Hepatocyte (in vitro differentiated cells): ENCODE measurements at regions not wholly inside any gene's neighbourhood (a gene's known extent, or its start where the extent isn't known, plus 50 kb on each side); places are given as distances from the start of the nearest gene placed in this dataset.
A peak's percentile ranks its signal among the peaks of the same experiment; 100 is the strongest.

ENCODE experiments used
- DNase-seq: peaks from one replicate; pipeline ENCODE4 v3.0.0-alpha.2; 2016; ENCODE audit warnings: low spot score
- H2AFZ ChIP-seq: fragments of 200-600 bp; sonication (generic); 2 replicates; pipeline ENCODE4 v1.6.0; 2016; ENCODE audit warnings: antibody characterized with exemption, mild to moderate bottlenecking
- H3K27ac ChIP-seq: fragments of 200-600 bp; sonication (generic); 2 replicates; pipeline ENCODE4 v1.5.1; 2016; ENCODE audit warnings: mild to moderate bottlenecking
- H3K27me3 ChIP-seq: fragments of 200-600 bp; sonication (generic); 2 replicates; pipeline ENCODE4 v1.6.1; 2016
- H3K36me3 ChIP-seq: fragments of 200-600 bp; sonication (generic); replicated peaks from 2 replicates; pipeline ENCODE4 v1.5.1; 2016; ENCODE audit warnings: low read depth; ENCODE audit not compliant: insufficient read depth
- H3K4me1 ChIP-seq: fragments of 200-600 bp; sonication (generic); 2 replicates; pipeline ENCODE4 v1.5.1; 2016; ENCODE audit warnings: mild to moderate bottlenecking, moderate library complexity; ENCODE audit not compliant: insufficient read depth
- H3K4me2 ChIP-seq: fragments of 200-600 bp; sonication (generic); 2 replicates; pipeline ENCODE4 v1.6.0; 2016
- H3K4me3 ChIP-seq: fragments of 200-600 bp; sonication (generic); 2 replicates; pipeline ENCODE4 v1.5.1; 2016; ENCODE audit warnings: mild to moderate bottlenecking
- H3K79me2 ChIP-seq: fragments of 200-600 bp; sonication (generic); 2 replicates; pipeline ENCODE4 v1.6.0; 2017; ENCODE audit warnings: mild to moderate bottlenecking
- H3K9me2 ChIP-seq: fragments of 200-600 bp; sonication (generic); replicated peaks from 2 replicates; pipeline ENCODE4 v1.6.0; 2017; ENCODE audit warnings: mild to moderate bottlenecking; ENCODE audit not compliant: insufficient read depth
- H3K9me3 ChIP-seq: fragments of 200-600 bp; sonication (generic); 2 replicates; pipeline ENCODE4 v1.5.1; 2016; ENCODE audit warnings: low read depth, mild to moderate bottlenecking
- H4K20me1 ChIP-seq: fragments of 200-600 bp; sonication (generic); 2 replicates; pipeline ENCODE4 v1.6.0; 2016; ENCODE audit warnings: mild to moderate bottlenecking; ENCODE audit not compliant: insufficient read depth, poor library complexity, severe bottlenecking
- EZH2 ChIP-seq: fragments of 200-600 bp; sonication (generic); IDR thresholded peaks from 2 replicates; pipeline ENCODE4 v1.6.1; 2016; ENCODE audit warnings: antibody characterized with exemption, mild to moderate bottlenecking, borderline replicate concordance
- EZH2phosphoT487 ChIP-seq: fragments of 200-600 bp; sonication (generic); IDR thresholded peaks from one replicate; pipeline ENCODE4 v1.6.1; 2018; ENCODE audit warnings: antibody characterized with exemption, mild to moderate bottlenecking, low read depth, moderate library complexity; ENCODE audit not compliant: unreplicated experiment, severe bottlenecking
- WGBS: methylation state at CpG from one replicate; pipeline ENCODE4 v1.1.6; 2016; ENCODE audit warnings: low lambda C conversion rate; ENCODE audit errors: missing lambda C conversion rate; 5-methylcytosine and 5-hydroxymethylcytosine counted together
- TF ChIP-seq, protein P1 (sequence below): fragments of 200-600 bp; sonication (generic); IDR thresholded peaks from 2 replicates; pipeline ENCODE4 v1.5.1; 2016; ENCODE audit warnings: antibody characterized with exemption, mild to moderate bottlenecking; ENCODE audit not compliant: poor library complexity

DNA sequence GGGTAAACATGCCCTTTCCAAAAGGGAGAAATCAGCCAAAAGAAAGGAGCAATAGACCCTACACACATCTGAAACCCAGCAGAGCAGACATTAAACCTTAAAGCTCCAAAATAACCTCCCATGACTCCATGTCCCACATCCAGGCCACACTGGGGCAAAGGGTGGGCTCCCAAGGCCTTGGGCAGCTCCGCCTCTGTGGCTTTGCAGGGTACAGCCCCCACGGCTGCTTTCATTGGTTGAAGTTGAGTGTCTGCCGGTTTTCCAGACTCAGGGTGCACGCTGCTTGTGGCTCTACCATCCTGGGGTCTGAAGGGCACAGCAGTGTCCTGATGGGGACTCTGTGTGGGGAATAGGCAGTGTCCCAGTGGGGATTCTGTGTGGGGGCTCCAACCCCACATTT lies 146.5 kb downstream of the ZDHHC21 start:
- H3K27ac ChIP-seq: no peak overlapping the region
- H3K4me1 ChIP-seq: no peaks in the 10 kb centered on the region
- DNase-seq: no peak
- no peak overlapping the region for H2AFZ ChIP-seq
- no peaks in the 10 kb centered on the region for H3K79me2 ChIP-seq
- no peaks in the 10 kb centered on the region for H3K27me3 ChIP-seq
- 91% methylated on average over 4 of the region's 4 CpGs for WGBS
- no peaks in the 10 kb centered on the region for H3K9me3 ChIP-seq
- no peaks in the 10 kb centered on the region for H4K20me1 ChIP-seq
- H3K4me2 ChIP-seq: no peak overlapping the region
- no peaks in the 10 kb centered on the region for H3K9me2 ChIP-seq
- H3K36me3 ChIP-seq: no peaks in the 10 kb centered on the region
- H3K4me3 ChIP-seq: no peak overlapping the region
- TF ChIP-seq EZH2phosphoT487: no peak
- TF ChIP-seq, protein P1, sequence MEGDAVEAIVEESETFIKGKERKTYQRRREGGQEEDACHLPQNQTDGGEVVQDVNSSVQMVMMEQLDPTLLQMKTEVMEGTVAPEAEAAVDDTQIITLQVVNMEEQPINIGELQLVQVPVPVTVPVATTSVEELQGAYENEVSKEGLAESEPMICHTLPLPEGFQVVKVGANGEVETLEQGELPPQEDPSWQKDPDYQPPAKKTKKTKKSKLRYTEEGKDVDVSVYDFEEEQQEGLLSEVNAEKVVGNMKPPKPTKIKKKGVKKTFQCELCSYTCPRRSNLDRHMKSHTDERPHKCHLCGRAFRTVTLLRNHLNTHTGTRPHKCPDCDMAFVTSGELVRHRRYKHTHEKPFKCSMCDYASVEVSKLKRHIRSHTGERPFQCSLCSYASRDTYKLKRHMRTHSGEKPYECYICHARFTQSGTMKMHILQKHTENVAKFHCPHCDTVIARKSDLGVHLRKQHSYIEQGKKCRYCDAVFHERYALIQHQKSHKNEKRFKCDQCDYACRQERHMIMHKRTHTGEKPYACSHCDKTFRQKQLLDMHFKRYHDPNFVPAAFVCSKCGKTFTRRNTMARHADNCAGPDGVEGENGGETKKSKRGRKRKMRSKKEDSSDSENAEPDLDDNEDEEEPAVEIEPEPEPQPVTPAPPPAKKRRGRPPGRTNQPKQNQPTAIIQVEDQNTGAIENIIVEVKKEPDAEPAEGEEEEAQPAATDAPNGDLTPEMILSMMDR: no peak
- no peak for TF ChIP-seq EZH2

DNA sequence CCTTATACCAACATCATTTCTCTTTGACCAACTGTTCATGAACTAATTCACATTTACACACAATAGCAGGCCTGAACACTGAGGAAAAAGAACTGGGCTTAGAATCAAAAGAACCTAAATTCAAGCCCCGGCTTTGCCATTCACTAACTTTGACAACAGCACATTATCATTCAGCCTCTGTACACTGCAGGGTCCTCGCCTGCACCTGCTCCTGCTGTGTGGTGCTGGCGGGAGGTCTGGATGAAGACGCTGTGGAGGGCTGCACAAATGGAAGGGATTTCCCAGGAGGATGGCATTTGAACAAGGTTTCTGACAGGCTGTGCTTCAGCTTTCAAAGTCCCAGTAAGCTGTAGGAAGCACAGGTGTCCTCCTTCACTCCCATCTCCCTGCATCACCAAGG lies 151.2 kb downstream of the ZDHHC21 start:
- H3K27ac ChIP-seq: no peak overlapping the region
- no peaks in the 10 kb centered on the region for H3K36me3 ChIP-seq
- no peaks in the 10 kb centered on the region for H3K4me1 ChIP-seq
- H2AFZ ChIP-seq: no peak overlapping the region
- 69% methylated on average over 4 of the region's 4 CpGs for WGBS
- no peaks in the 10 kb centered on the region for H3K9me3 ChIP-seq
- H4K20me1 ChIP-seq: no peaks in the 10 kb centered on the region
- no peak overlapping the region for H3K4me3 ChIP-seq
- H3K27me3 ChIP-seq: no peaks in the 10 kb centered on the region
- no peak for TF ChIP-seq EZH2phosphoT487
- no peak for TF ChIP-seq EZH2
- TF ChIP-seq, protein P1: no peak
- no peaks in the 10 kb centered on the region for H3K9me2 ChIP-seq
- DNase-seq: no peak
- no peaks in the 10 kb centered on the region for H3K79me2 ChIP-seq
- H3K4me2 ChIP-seq: no peak overlapping the region

DNA sequence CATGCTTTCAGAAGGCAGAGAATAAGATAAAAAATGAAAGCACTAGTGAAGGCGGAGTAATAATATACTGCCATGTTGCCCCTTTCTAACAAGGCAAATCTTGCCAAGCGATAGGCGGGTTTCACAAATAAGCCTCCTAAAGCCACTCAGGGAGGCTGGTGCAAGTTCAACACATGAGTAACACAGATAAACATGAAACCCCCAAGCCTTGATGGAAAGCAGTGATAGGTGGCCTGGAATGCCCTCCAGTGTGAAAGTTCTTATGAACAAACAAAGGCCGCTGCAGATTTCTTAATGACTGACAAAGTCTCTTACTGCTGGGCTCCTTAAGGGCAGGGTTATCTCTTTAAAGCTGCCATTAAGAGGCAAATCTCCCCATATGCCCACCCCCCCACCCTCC lies 154.7 kb downstream of the ZDHHC21 start:
- peak; percentile 40 for DNase-seq
- peak overlapping the region; percentile 11 for H3K4me2 ChIP-seq
- H4K20me1 ChIP-seq: no peaks in the 10 kb centered on the region
- H3K9me3 ChIP-seq: no peaks in the 10 kb centered on the region
- H3K27me3 ChIP-seq: no peaks in the 10 kb centered on the region
- no peak overlapping the region for H3K4me3 ChIP-seq
- H3K79me2 ChIP-seq: no peaks in the 10 kb centered on the region
- WGBS: 47% methylated on average over 4 of the region's 4 CpGs
- no peak overlapping the region for H2AFZ ChIP-seq
- H3K36me3 ChIP-seq: no peaks in the 10 kb centered on the region
- H3K27ac ChIP-seq: no peak overlapping the region
- no peaks in the 10 kb centered on the region for H3K9me2 ChIP-seq
- H3K4me1 ChIP-seq: peaks cover 11% of the 10 kb centered on the region
- TF ChIP-seq EZH2: no peak
- TF ChIP-seq, protein P1: no peak
- no peak for TF ChIP-seq EZH2phosphoT487
